GM12878 (cell line): ENCODE measurements at regions not wholly inside any gene's neighbourhood (a gene's known extent, or its start where the extent isn't known, plus 50 kb on each side); places are given as distances from the start of the nearest gene placed in this dataset.
A peak's percentile ranks its signal among the peaks of the same experiment; 100 is the strongest.

ENCODE experiments used
- ATAC-seq: fragments of 200-7000 bp; cut with Tn5 transposase; 3 replicates; pipeline ENCODE4 v1.9.1; 2020; ENCODE audit warnings: mild to moderate bottlenecking, moderate library complexity
- BruUV-seq: library from RNA; stranded (reverse); fragments of 400-500 nt; replicated peaks from 2 replicates; lab custom pipeline; 2021; lab: Mats Ljungman, UMichigan
- CTCF ChIA-PET: fragments of 300-600 bp; sonication (Branson Sonifier 250); formaldehyde crosslinking; extraction: SDS; loops from one replicate; lab custom pipeline; 2021; ENCODE audit warnings: inconsistent platforms; lab: Yijun Ruan, JAX
- POLR2A ChIA-PET: fragments of 350-600 bp; formaldehyde crosslinking; extraction: SDS; loops from one replicate; lab custom pipeline; 2021; ENCODE audit warnings: inconsistent platforms; lab: Charles Lee
- RAD21 ChIA-PET: fragments of 300-600 bp; sonication (Branson Sonifier 250); formaldehyde crosslinking; loops from one replicate; lab custom pipeline; 2023; ENCODE audit warnings: antibody characterized with exemption; ENCODE audit not compliant: unreplicated experiment; lab: Charles Lee
- SMC1A ChIA-PET: fragments of 300-600 bp; sonication (Branson Sonifier 250); formaldehyde crosslinking; loops from one replicate; lab custom pipeline; 2023; ENCODE audit not compliant: unreplicated experiment, uncharacterized antibody; lab: Charles Lee
- DNase-seq: peaks from one replicate; pipeline ENCODE4 v3.0.0-alpha.2; 2011; ENCODE audit warnings: low read depth, low spot score
- FAIRE-seq: peaks from 3 replicates; lab custom pipeline; 2011; peaks lifted over from hg19 to GRCh38; lab: Jason Lieb, UNC
- H2AFZ ChIP-seq: 2 replicates; pipeline ENCODE4 v1.6.0; 2011; ENCODE audit warnings: low read depth, low read length, control low read depth; ENCODE audit not compliant: control insufficient read depth
- H3K27ac ChIP-seq: 2 replicates; pipeline ENCODE4 v1.5.1; 2011; ENCODE audit warnings: control low read depth; ENCODE audit not compliant: control insufficient read depth, insufficient read depth
- H3K27me3 ChIP-seq, 2 experiments: replicated peaks in 1 of 2; 2 replicates each; pipeline versions ENCODE4 v1.6.0 to v1.6.1; 2011; ENCODE audit warnings: low read length in 1 of 2; ENCODE audit not compliant: control insufficient read depth in 2 of 2, insufficient read depth in 2 of 2
- H3K36me3 ChIP-seq, 2 experiments: 2 replicates each; pipeline ENCODE4 v1.5.1; 2011; ENCODE audit warnings: low read length in 1 of 2; ENCODE audit not compliant: control insufficient read depth in 2 of 2, insufficient read depth in 2 of 2
- H3K4me1 ChIP-seq: 2 replicates; pipeline ENCODE4 v1.6.1; 2011; ENCODE audit warnings: mild to moderate bottlenecking, low read length, moderate library complexity, mixed read lengths; ENCODE audit not compliant: control insufficient read depth, insufficient read depth
- H3K4me2 ChIP-seq: 2 replicates; pipeline ENCODE4 v1.6.0; 2011; ENCODE audit warnings: control low read depth; ENCODE audit not compliant: control insufficient read depth, insufficient read depth
- H3K4me3 ChIP-seq: fragments of 200-600 bp; sonication (generic); 2 replicates; pipeline ENCODE4 v1.5.1; 2016
- H3K79me2 ChIP-seq: 2 replicates; pipeline ENCODE4 v1.6.0; 2011; ENCODE audit warnings: low read length; ENCODE audit not compliant: control insufficient read depth, insufficient read depth
- H3K9ac ChIP-seq: 2 replicates; pipeline ENCODE4 v1.8.0; 2011; ENCODE audit warnings: low read length, control low read depth, mixed read lengths; ENCODE audit not compliant: control insufficient read depth, insufficient read depth
- H3K9me3 ChIP-seq: replicated peaks from 3 replicates; pipeline ENCODE4 v1.5.1; 2011; ENCODE audit warnings: mild to moderate bottlenecking, low read length; ENCODE audit not compliant: control insufficient read depth, insufficient read depth
- H4K20me1 ChIP-seq: 2 replicates; pipeline ENCODE4 v1.6.0; 2011; ENCODE audit not compliant: control insufficient read depth, insufficient read depth
- ATF7 ChIP-seq: fragments of 450-650 bp; IDR thresholded peaks from 2 replicates; pipeline ENCODE4 v1.6.1; 2016; ENCODE audit warnings: low read depth, mild to moderate bottlenecking
- BCL11A ChIP-seq: IDR thresholded peaks from 2 replicates; pipeline ENCODE4 v1.6.1; 2011; ENCODE audit warnings: low read depth, low read length
- ESRRA ChIP-seq: IDR thresholded peaks from 2 replicates; pipeline ENCODE4 v1.6.1; 2012; ENCODE audit warnings: mild to moderate bottlenecking, low read length, improper control_type of control experiment
- HCFC1 ChIP-seq: fragments of 150-350 bp; IDR thresholded peaks from 2 replicates; pipeline ENCODE4 v1.6.1; 2014; ENCODE audit warnings: low read length
- JUNB ChIP-seq: IDR thresholded peaks from 2 replicates; pipeline ENCODE4 v1.6.1; 2016; ENCODE audit warnings: antibody characterized with exemption, mild to moderate bottlenecking
- KAT2A ChIP-seq: conservative IDR thresholded peaks from 2 replicates; pipeline ENCODE4 v1.6.1; 2011; ENCODE audit warnings: low read depth, low read length; ENCODE audit not compliant: control insufficient read depth
- PML ChIP-seq: IDR thresholded peaks from 2 replicates; pipeline ENCODE4 v1.6.1; 2012; ENCODE audit warnings: low read length, inconsistent platforms
- RAD21 ChIP-seq: IDR thresholded peaks from 2 replicates; pipeline ENCODE4 v1.6.1; 2011; ENCODE audit warnings: mild to moderate bottlenecking, low read depth, low read length, moderate library complexity; ENCODE audit not compliant: insufficient read depth
- SMAD1 ChIP-seq: fragments of 450-650 bp; IDR thresholded peaks from 2 replicates; pipeline ENCODE4 v1.6.1; 2018; ENCODE audit warnings: mild to moderate bottlenecking, low read depth; ENCODE audit not compliant: partially characterized antibody
- SPI1 ChIP-seq: IDR thresholded peaks from 2 replicates; pipeline ENCODE4 v1.6.1; 2011; ENCODE audit warnings: low read depth, mild to moderate bottlenecking, low read length, moderate library complexity, borderline replicate concordance; ENCODE audit not compliant: insufficient read depth
- TAF1 ChIP-seq: IDR thresholded peaks from 2 replicates; pipeline ENCODE4 v1.6.1; 2011; ENCODE audit warnings: mild to moderate bottlenecking, low read depth, low read length, borderline replicate concordance
- WGBS: methylation state at CpG from one replicate; pipeline ENCODE4 v1.1.6; 2016; ENCODE audit warnings: low lambda C conversion rate; ENCODE audit not compliant: insufficient replicate concordance, insufficient coverage; ENCODE audit errors: missing lambda C conversion rate; 5-methylcytosine and 5-hydroxymethylcytosine counted together
- in situ Hi-C: fragments of 300-500 bp; cut with MboI; formaldehyde crosslinking; loops from 9 replicates; pipeline ENCODE4 v1.14.3; 2018; ENCODE audit warnings: mixed read lengths
- intact Hi-C: fragments of 100-400 bp; cut with micrococcal nuclease; formaldehyde crosslinking; loops from one replicate; pipeline ENCODE4 v1.14.2; 2022; ENCODE audit not compliant: unreplicated experiment

DNA sequence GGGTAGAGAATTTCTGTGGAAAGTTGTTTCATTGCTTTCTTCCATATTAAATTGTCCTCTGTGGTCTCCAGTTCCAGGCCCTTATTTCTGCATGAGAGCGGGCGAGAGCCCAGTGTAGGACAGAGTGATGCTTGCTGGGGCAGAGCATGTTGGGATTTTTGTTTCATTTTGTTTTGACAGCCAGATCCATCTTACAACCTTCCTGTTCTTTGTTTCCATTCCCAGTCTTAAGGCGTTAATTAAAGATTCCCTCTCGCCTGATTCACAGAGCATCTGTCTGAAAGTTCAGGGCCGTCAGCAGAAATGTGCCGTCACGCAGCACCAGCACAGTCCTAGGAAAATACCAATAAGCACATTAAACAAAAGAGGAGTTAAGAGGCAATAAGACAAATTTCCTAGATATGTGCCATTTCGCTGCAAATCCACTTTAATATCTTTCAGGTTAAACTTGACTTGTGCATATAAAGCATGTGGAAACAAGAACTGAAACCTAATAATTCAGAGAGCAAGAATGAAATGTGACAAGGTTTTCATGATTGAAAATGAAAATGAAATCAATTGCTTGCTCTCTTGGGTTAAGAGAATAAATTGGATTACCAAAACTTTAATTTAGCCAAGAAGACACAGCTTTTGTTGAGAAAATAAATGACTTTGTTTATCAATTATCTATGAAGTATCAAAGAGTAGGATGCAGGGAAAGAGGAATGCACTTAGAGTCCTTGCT, 210.7 kb upstream of the SLC10A2 start (continued):
- TF ChIP-seq HCFC1 (no peak), KAT2A (no peak), ATF7 (peak; percentile 52), SPI1 (peak; percentile 96)

DNA sequence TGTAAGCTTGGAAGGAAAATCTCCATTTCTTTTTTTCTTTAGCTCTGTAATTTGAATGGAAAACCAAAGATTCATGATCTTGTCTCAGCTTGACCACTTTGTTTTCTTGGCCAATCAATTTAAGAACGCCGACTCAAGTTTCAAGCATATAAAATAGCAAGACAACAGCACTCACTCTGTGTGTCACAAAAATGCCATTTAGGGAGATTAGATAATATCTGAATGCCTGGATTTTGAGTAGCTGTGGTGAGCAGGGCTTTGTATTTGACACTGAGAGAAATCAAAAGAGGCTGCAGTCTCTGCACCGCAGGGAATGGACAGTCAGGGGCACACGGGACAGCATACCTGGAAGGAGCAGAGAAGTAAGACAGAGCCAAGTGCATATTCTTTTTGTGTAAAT, 209.5 kb upstream of the SLC10A2 start:
- no peaks in the 10 kb centered on the region; the same call in 2 of the 3 replicates for H3K9me3 ChIP-seq
- ChIA-PET POLR2A (interaction anchor here (1.7 to 2.2 kb wide), 2 partner anchors 8 to 679 kb away, joined by 4 to 8 read pairs; partner anchors contain the start of gene TPP2), CTCF (interaction anchor here (0.5 to 1.7 kb wide), 4 partner anchors 16 to 360 kb away, joined by 3 to 4 read pairs (median 3); no protein-coding TSS in a partner anchor), RAD21 (interaction anchor here (0.9 to 4.3 kb wide), 3 partner anchors 16 to 239 kb away, joined by 3 to 24 read pairs (median 4); no protein-coding TSS in a partner anchor), SMC1A (interaction anchor here (0.7 to 6.0 kb wide), 12 partner anchors 10 to 405 kb away, joined by 3 to 41 read pairs (median 4); no protein-coding TSS in a partner anchor)
- no peak overlapping the region for H3K9ac ChIP-seq
- H3K27ac ChIP-seq: no peak overlapping the region
- no peaks in the 10 kb centered on the region for H3K27me3 ChIP-seq
- FAIRE-seq (no peak), ATAC-seq (no peak), DNase-seq (no peak)
- BruUV-seq: no TSS peak
- peaks cover 25% of the 10 kb centered on the region for H3K4me1 ChIP-seq
- H3K36me3 ChIP-seq: no peaks in the 10 kb centered on the region
- no peaks in the 10 kb centered on the region for H3K79me2 ChIP-seq
- intact Hi-C loops (no loop called here), in situ Hi-C loops (no loop called here)
- no peak overlapping the region for H3K4me3 ChIP-seq
- H4K20me1 ChIP-seq: no peaks in the 10 kb centered on the region
- no peak overlapping the region for H3K4me2 ChIP-seq
- no peak overlapping the region for H2AFZ ChIP-seq
- 56% methylated on average over 4 of the region's 4 CpGs for WGBS
- TF ChIP-seq PML (no peak), RAD21 (no peak), SMAD1 (no peak), ESRRA (no peak), JUNB (no peak), KAT2A (no peak), BCL11A (no peak), HCFC1 (no peak), TAF1 (no peak)
